22Rv1 (cell line): ENCODE measurements at regions not wholly inside any gene's neighbourhood (a gene's known extent, or its start where the extent isn't known, plus 50 kb on each side); places are given as distances from the start of the nearest gene placed in this dataset.

ENCODE experiments used
- H3K27ac ChIP-seq: fragments of 450-650 bp; 2 replicates; pipeline ENCODE4 v1.5.1; 2017
- ZFX ChIP-seq: fragments of 450-650 bp; IDR thresholded peaks from 2 replicates; pipeline ENCODE4 v1.6.1; 2017; ENCODE audit warnings: antibody characterized with exemption, borderline replicate concordance
- TF ChIP-seq, protein P1 (sequence below): fragments of 450-650 bp; IDR thresholded peaks from 2 replicates; pipeline ENCODE4 v1.5.1; 2017; ENCODE audit warnings: mild to moderate bottlenecking

DNA sequence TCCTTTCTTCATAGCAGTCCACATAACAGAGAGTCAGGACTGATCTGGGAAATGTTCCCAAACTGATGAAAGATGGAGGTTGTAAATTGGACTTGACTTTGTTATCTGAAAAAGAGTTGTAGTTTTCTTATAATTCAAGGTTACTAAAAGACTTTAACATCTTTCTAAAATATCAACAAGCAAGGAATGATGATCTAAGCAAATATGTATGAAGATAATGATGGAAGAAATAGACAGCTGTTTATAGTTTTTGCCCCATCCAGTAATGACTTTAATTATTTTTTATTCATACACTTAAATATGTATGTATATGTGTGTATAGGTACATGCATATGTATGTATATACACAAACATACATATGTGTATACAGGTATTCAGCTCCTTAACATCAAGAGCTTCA is 411.1 kb upstream of the SPOCK3 start:
- no peak overlapping the region for H3K27ac ChIP-seq
- no peak for TF ChIP-seq ZFX
- TF ChIP-seq, protein P1, sequence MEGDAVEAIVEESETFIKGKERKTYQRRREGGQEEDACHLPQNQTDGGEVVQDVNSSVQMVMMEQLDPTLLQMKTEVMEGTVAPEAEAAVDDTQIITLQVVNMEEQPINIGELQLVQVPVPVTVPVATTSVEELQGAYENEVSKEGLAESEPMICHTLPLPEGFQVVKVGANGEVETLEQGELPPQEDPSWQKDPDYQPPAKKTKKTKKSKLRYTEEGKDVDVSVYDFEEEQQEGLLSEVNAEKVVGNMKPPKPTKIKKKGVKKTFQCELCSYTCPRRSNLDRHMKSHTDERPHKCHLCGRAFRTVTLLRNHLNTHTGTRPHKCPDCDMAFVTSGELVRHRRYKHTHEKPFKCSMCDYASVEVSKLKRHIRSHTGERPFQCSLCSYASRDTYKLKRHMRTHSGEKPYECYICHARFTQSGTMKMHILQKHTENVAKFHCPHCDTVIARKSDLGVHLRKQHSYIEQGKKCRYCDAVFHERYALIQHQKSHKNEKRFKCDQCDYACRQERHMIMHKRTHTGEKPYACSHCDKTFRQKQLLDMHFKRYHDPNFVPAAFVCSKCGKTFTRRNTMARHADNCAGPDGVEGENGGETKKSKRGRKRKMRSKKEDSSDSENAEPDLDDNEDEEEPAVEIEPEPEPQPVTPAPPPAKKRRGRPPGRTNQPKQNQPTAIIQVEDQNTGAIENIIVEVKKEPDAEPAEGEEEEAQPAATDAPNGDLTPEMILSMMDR, result no peak

DNA sequence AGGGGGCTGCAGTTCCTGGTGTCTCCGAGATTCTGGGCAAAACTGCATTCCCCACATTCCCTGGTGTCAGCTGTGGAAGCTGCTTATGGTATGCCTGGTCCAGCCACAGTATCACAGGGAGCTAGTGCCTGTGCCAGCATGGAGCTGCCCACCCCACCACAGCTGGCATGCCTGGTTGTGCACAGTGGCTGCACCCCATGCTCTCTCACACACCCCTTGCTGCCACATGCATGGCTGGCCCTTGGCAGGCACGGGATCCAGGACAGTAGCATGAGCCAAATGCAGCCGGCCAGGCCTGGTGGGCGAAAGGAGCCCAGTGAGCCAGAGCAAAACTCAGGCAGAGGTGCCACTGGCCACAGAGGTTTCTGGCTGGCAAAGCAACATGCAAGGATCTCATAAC is 418.0 kb upstream of the SPOCK3 start:
- no peak overlapping the region for H3K27ac ChIP-seq
- no peak for TF ChIP-seq ZFX
- TF ChIP-seq, protein P1, result no peak

DNA sequence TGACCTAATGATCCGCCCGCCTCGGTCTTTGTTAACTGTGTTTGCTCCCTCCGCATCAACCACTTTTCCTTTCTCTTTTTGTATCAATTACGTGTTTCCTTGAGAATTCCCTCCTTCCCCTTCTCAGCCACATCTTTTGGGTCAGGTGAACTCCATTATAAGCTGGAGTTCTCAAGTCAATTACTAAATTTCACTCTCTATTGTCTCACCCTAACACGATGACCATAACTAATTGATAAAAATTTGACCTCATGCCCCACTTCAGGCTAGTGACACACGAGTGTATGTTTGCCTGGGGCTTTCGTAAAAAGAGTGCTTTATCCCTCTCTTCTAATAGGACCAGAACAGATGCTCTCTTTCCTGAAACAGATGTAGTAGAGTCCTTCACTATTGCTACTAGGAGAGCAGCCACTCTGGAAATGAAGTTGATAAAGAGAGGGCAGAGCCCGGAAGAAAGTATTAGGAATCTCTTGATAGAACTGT is 403.6 kb upstream of the ANXA10 start:
- no peak for TF ChIP-seq ZFX
- TF ChIP-seq, protein P1, result no peak
- no peak overlapping the region for H3K27ac ChIP-seq

DNA sequence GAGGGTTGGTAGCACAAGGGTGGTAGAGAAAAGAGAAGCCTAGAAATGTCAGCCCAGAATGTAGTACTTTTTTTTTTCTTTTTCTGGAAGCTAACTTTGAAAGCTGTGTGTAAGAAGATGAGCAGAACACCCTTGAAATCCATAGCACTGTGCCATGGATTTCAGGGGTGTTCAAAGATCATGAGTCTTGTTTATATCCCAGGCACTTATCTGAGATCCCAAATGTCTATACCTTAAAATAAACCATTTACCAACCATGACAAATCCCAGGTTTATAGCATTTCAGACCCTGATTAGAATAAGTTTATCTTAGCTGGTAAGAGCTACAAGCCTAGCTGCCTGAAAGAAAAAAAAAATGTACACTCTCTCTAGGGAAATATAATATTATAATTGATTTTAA is 389.9 kb upstream of the ANXA10 start:
- TF ChIP-seq, protein P1, result no peak
- TF ChIP-seq ZFX, result no peak
- H3K27ac ChIP-seq, result no peak overlapping the region

DNA sequence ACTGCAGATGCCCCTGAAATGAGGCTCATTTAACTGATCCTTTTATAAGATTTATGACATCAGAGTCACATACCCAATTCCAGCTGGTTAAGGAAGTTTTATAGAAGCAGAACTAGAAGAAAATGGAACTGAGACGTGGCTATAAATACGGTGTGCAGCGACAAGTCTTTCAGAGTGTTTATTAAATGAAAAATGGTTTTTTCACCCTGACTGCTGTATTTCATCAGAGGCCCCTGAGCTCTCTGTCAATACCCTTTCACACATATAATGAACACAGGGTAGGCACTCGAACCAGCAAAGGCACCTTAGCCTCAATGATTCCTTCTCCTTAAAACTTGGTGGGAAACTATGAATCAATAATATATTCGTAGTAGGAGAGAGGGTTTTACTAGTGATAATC is 380.8 kb upstream of the ANXA10 start:
- TF ChIP-seq ZFX, result no peak
- TF ChIP-seq, protein P1, result no peak

DNA sequence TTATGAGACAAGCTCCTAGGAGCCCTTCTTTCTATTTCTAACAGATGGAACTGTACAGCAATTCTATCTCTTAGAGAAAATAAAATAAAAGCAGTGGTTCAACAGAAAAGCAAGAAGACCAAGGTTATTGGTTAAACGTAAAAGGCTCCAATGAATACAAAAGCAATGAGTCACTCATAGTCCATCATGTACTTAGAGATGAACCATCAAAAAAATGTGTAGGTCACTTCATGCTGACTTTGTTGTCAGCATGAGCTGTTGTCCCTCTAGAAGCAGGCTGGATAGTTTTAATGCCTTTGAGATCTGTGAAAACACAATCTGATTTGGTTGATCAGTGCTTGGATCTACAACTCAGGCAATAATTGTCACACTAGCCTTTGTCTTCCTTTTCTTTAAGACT is 378.6 kb upstream of the ANXA10 start:
- TF ChIP-seq, protein P1, result no peak
- no peak for TF ChIP-seq ZFX

More for the DNA sequence above, 380.8 kb upstream of the ANXA10 start:
- H3K27ac ChIP-seq, result no peak overlapping the region

DNA sequence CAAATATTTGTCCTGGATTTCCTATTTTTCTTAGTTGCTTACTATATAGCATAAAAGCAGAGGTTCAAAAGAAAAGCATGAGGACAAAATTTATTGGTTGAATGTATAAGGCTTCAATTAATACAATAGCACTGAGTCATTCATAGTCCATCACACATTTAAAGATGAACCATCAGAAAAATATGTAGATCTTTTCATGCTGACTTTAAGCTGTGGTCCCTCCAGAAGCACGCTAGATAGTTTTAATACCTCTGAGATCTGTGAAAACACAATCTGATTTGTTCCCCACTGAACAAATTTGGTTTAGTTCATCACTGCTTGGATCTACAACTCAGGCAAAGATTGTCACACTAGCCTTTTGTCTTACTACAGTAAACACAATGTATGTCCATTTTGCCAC is 377.2 kb upstream of the ANXA10 start:
- TF ChIP-seq ZFX, result no peak
- TF ChIP-seq, protein P1, result no peak

More for the DNA sequence above, 378.6 kb upstream of the ANXA10 start:
- H3K27ac ChIP-seq, result no peak overlapping the region

More for the DNA sequence above, 377.2 kb upstream of the ANXA10 start:
- H3K27ac ChIP-seq, result no peak overlapping the region
